OCI-LY7 (cell line): ENCODE measurements at regions not wholly inside any gene's neighbourhood (a gene's known extent, or its start where the extent isn't known, plus 50 kb on each side); places are given as distances from the start of the nearest gene placed in this dataset.

Experiments used
- BruUV-seq: library from RNA; stranded (reverse); fragments of 400-500 nt; replicated peaks from 2 replicates; lab custom pipeline; 2021; lab: Mats Ljungman, UMichigan
- CTCF ChIA-PET: fragments of 300-600 bp; sonication (Branson Sonifier 250); formaldehyde crosslinking; loops from one replicate; lab custom pipeline; 2022; ENCODE audit warnings: antibody characterized with exemption; ENCODE audit not compliant: unreplicated experiment; lab: Charles Lee
- POLR2A ChIA-PET: fragments of 300-600 bp; sonication (Branson Sonifier 250); formaldehyde crosslinking; loops from one replicate; lab custom pipeline; 2022; ENCODE audit warnings: antibody characterized with exemption; lab: Charles Lee
- DNase-seq: peaks from one replicate; pipeline ENCODE4 v3.0.0-alpha.2; 2015; ENCODE audit warnings: low spot score
- H2AFZ ChIP-seq: fragments of 200-600 bp; sonication (generic), shearing (Covaris generic); 2 replicates; pipeline ENCODE4 v1.6.1; 2014; ENCODE audit warnings: mild to moderate bottlenecking, antibody characterized with exemption, low read length, moderate library complexity
- H3K27ac ChIP-seq: fragments of 200-600 bp; sonication (generic); 2 replicates; pipeline ENCODE4 v1.5.1; 2014; ENCODE audit warnings: mixed run types, low read depth, mild to moderate bottlenecking, moderate library complexity, low read length, inconsistent platforms; ENCODE audit not compliant: poor library complexity, severe bottlenecking
- H3K36me3 ChIP-seq: fragments of 200-600 bp; sonication (generic); 2 replicates; pipeline ENCODE4 v1.6.1; 2014; ENCODE audit warnings: mild to moderate bottlenecking, antibody characterized with exemption, low read length, moderate library complexity, mixed read lengths; ENCODE audit not compliant: insufficient read depth
- H3K4me1 ChIP-seq: fragments of 200-600 bp; sonication (generic); 2 replicates; pipeline ENCODE4 v1.5.1; 2014; ENCODE audit warnings: mild to moderate bottlenecking, low read length; ENCODE audit not compliant: insufficient read depth, poor library complexity, severe bottlenecking
- H3K4me2 ChIP-seq: fragments of 200-600 bp; sonication (generic); 2 replicates; pipeline ENCODE4 v1.6.1; 2014; ENCODE audit warnings: mild to moderate bottlenecking, low read length
- H3K4me3 ChIP-seq: fragments of 200-600 bp; sonication (generic); 2 replicates; pipeline ENCODE4 v1.5.1; 2014; ENCODE audit warnings: mild to moderate bottlenecking, low read depth, low read length; ENCODE audit not compliant: poor library complexity, severe bottlenecking
- H3K79me2 ChIP-seq: fragments of 200-600 bp; sonication (generic); 2 replicates; pipeline ENCODE4 v1.6.1; 2016; ENCODE audit warnings: low read depth, mild to moderate bottlenecking, low read length, moderate library complexity, mixed read lengths; ENCODE audit not compliant: insufficient read depth
- H3K9me2 ChIP-seq: fragments of 200-600 bp; sonication (generic); 2 replicates; pipeline ENCODE4 v1.6.1; 2016; ENCODE audit warnings: mild to moderate bottlenecking, low read length, mixed read lengths; ENCODE audit not compliant: insufficient read depth
- H3K9me3 ChIP-seq: fragments of 200-600 bp; sonication (generic); 2 replicates; pipeline ENCODE4 v1.6.1; 2014; ENCODE audit warnings: mild to moderate bottlenecking, mixed run types, low read length, mixed read lengths
- H4K20me1 ChIP-seq: fragments of 200-600 bp; sonication (generic); 2 replicates; pipeline ENCODE4 v1.6.1; 2014; ENCODE audit warnings: mild to moderate bottlenecking, antibody characterized with exemption, low read length, moderate library complexity, mixed read lengths; ENCODE audit not compliant: insufficient read depth
- CTCF ChIP-seq: fragments of 200-600 bp; sonication (generic); conservative IDR thresholded peaks from 2 replicates; pipeline ENCODE4 v1.5.1; 2014; ENCODE audit warnings: mild to moderate bottlenecking, antibody characterized with exemption, low read length, moderate library complexity, mixed read lengths
- EZH2phosphoT487 ChIP-seq: fragments of 200-600 bp; sonication (generic); IDR thresholded peaks from 2 replicates; pipeline ENCODE4 v1.6.1; 2018; ENCODE audit warnings: low read depth, borderline replicate concordance, mild to moderate bottlenecking, mixed run types, antibody characterized with exemption, low read length, moderate library complexity, mixed read lengths
- intact Hi-C: fragments of 100-400 bp; cut with micrococcal nuclease; formaldehyde crosslinking; loops from one replicate; pipeline ENCODE4 v1.10.0; 2022; ENCODE audit not compliant: unreplicated experiment

GRCh38 chr20:4087923-4088322 lies 60.7 kb upstream of the SMOX start:
- no peak overlapping the region for H2AFZ ChIP-seq
- H3K36me3 ChIP-seq = no peaks in the 10 kb centered on the region
- H3K9me2 ChIP-seq = no peaks in the 10 kb centered on the region
- no peak overlapping the region for H3K27ac ChIP-seq
- no peaks in the 10 kb centered on the region for H3K79me2 ChIP-seq
- TF ChIP-seq EZH2phosphoT487 (no peak), CTCF (no peak)
- no peak for DNase-seq
- POLR2A ChIA-PET = no interaction called here
- no TSS peak for BruUV-seq
- H3K4me1 ChIP-seq = peaks cover 4% of the 10 kb centered on the region
- H3K9me3 ChIP-seq = no peaks in the 10 kb centered on the region
- no peak overlapping the region for H3K4me2 ChIP-seq
- intact Hi-C loops = no loop called here
- H3K4me3 ChIP-seq = no peak overlapping the region
- CTCF ChIA-PET = no interaction called here
- H4K20me1 ChIP-seq = no peaks in the 10 kb centered on the region

GRCh38 chr20:4086771-4087687 lies 61.6 kb upstream of the SMOX start:
- H3K27ac ChIP-seq = no peak overlapping the region
- no peak overlapping the region for H3K4me2 ChIP-seq
- no peaks in the 10 kb centered on the region for H4K20me1 ChIP-seq
- intact Hi-C loops = no loop called here
- no peak for DNase-seq
- no peaks in the 10 kb centered on the region for H3K9me3 ChIP-seq
- no peak overlapping the region for H2AFZ ChIP-seq
- H3K79me2 ChIP-seq = no peaks in the 10 kb centered on the region
- H3K36me3 ChIP-seq = no peaks in the 10 kb centered on the region
- CTCF ChIA-PET = no interaction called here
- peaks cover 12% of the 10 kb centered on the region for H3K4me1 ChIP-seq
- POLR2A ChIA-PET = interaction anchor here (0.6 kb wide), 1 partner anchor 90 kb away, joined by 4 read pairs; no protein-coding TSS in a partner anchor
- TF ChIP-seq CTCF (no peak), EZH2phosphoT487 (no peak)
- BruUV-seq = no TSS peak
- no peak overlapping the region for H3K4me3 ChIP-seq
- no peaks in the 10 kb centered on the region for H3K9me2 ChIP-seq

- no peaks in the 10 kb centered on the region for H3K79me2 ChIP-seq
- POLR2A ChIA-PET = no interaction called here
- H3K9me2 ChIP-seq = no peaks in the 10 kb centered on the region
- no peak for DNase-seq
- BruUV-seq = no TSS peak
- CTCF ChIA-PET = no interaction called here
- no peak for TF ChIP-seq CTCF
- no peak for TF ChIP-seq EZH2phosphoT487
- H3K9me3 ChIP-seq = no peaks in the 10 kb centered on the region
- no peak overlapping the region for H3K27ac ChIP-seq
- H3K4me2 ChIP-seq = no peak overlapping the region
- H4K20me1 ChIP-seq = no peaks in the 10 kb centered on the region
- intact Hi-C loops = loop anchor here (1.0 to 2.0 kb wide), 5 partner anchors 70 to 408 kb away; partner anchors contain the start of genes CENPB and PANK2
- no peak overlapping the region for H3K4me3 ChIP-seq
- no peaks in the 10 kb centered on the region for H3K36me3 ChIP-seq
- peaks cover 12% of the 10 kb centered on the region for H3K4me1 ChIP-seq
- H2AFZ ChIP-seq = peak overlapping the region; percentile 65; the same call in 1 of the 2 replicates
Observed at GRCh38 chr20:4084721-4085120, 63.9 kb upstream of the SMOX start.
